ENCODE measurements at regions not wholly inside any gene's neighbourhood (a gene's known extent, or its start where the extent isn't known, plus 50 kb on each side); places are given as distances from the start of the nearest gene placed in this dataset.

DNA sequence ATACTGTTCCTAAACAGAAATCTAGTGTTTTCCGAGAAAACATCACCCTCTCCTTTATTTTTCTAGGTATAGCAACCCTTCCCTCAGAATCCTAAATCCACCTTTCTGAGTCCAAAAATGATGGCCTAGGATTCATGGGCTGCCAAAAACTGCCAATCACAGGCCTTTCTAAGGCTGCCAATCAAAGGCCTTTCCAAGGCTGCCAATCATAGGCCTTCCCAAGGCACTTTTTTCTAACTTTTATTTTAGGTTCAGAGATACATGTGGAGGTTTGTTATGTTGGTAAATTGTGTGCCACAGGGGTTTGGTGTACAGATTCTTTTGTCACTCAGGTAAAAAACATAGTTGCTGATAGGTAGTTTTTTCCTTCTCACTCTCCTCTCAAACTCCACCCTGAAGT is 673.7 kb downstream of the FAT4 start (continued):
- TF ChIP-seq, protein P1, sequence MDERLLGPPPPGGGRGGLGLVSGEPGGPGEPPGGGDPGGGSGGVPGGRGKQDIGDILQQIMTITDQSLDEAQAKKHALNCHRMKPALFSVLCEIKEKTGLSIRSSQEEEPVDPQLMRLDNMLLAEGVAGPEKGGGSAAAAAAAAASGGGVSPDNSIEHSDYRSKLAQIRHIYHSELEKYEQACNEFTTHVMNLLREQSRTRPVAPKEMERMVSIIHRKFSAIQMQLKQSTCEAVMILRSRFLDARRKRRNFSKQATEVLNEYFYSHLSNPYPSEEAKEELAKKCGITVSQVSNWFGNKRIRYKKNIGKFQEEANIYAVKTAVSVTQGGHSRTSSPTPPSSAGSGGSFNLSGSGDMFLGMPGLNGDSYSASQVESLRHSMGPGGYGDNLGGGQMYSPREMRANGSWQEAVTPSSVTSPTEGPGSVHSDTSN (CRISPR knock-in tag; IDR thresholded peaks at IDR 0.05), result no peak
- TF ChIP-seq EP300 (IDR thresholded peaks at IDR 0.05; ENCODE audit: low read depth in 2 of 2, low read length in 2 of 2), result no peak
- TF ChIP-seq EP300 (CRISPR knock-in tag; IDR thresholded peaks at IDR 0.05; ENCODE audit: borderline replicate concordance), result no peak
- TF ChIP-seq PAX8 (CRISPR knock-in tag; IDR thresholded peaks at IDR 0.05; ENCODE audit: borderline replicate concordance), result no peak
- TF ChIP-seq EZH2 (conservative IDR thresholded peaks at IDR 0.05; ENCODE audit: low read depth, low read length), result no peak
- TF ChIP-seq ATF1 (CRISPR knock-in tag; IDR thresholded peaks at IDR 0.05), result no peak
- TF ChIP-seq MEF2D (CRISPR knock-in tag; IDR thresholded peaks at IDR 0.05), result no peak
- no peak for TF ChIP-seq ZMAT3 (CRISPR knock-in tag; conservative IDR thresholded peaks at IDR 0.05)
- no peak for TF ChIP-seq RBM39 (IDR thresholded peaks at IDR 0.05; ENCODE audit: low read depth, low read length, poor library complexity, severe bottlenecking)
- TF ChIP-seq TCF7L2 (IDR thresholded peaks at IDR 0.05; ENCODE audit: low read depth, low read length), result no peak

DNA sequence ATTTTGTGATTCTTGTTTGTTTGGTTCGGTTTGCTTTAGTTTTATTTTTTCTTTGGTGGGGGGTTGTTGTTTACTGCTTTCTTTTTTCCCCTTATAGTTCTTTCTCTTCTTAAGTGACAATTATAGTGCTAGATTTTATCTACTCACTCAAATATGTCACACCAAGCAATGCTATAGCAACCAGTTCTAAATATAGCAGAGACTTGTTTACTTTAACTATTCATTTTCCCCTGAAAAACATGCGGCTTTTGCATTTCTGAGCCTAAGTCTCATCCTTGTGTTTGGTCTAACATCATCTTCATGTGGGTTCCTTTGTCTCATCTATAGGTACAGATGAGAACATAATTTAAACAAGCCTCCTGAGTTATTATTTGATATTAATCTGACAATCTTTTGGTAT is 676.6 kb downstream of the FAT4 start:
- Histone ChIP-seq H3K36me3 (replicated peaks in 1 of 2; ENCODE audit: control insufficient read depth in 1 of 2, insufficient read depth in 2 of 2, low read length in 2 of 2) (no peaks in the 10 kb centered on the region), H3K27me3 (ENCODE audit: control insufficient read depth in 1 of 2, insufficient read depth in 2 of 2, low read length in 2 of 2) (no peaks in the 10 kb centered on the region), H3K9me3 (ENCODE audit: low read length) (no peaks in the 10 kb centered on the region), H3K4me2 (ENCODE audit: low read depth, low read length) (no peak overlapping the region), H2AFZ (ENCODE audit: low read length) (no peak overlapping the region), H4K20me1 (ENCODE audit: insufficient read depth, low read length) (no peaks in the 10 kb centered on the region), H3K79me2 (ENCODE audit: insufficient read depth, low read length) (no peaks in the 10 kb centered on the region), H3K4me1 (ENCODE audit: insufficient read depth, low read length) (no peaks in the 10 kb centered on the region), H3K27ac (ENCODE audit: extremely low read length, insufficient read depth, low read length) (no peak overlapping the region), H3K4me3 (replicated peaks in 1 of 3; ENCODE audit: insufficient read depth in 1 of 3, low read depth in 2 of 3, low read length in 3 of 3) (no peak overlapping the region), H3K9ac (ENCODE audit: insufficient read depth, low read depth, low read length) (no peak overlapping the region)
- in situ Hi-C loops (cut with HindIII; ENCODE audit: extremely low pct_ligation_motif_present, low pct_unique_long_range_greater_than_20kb) (no loop called here), intact Hi-C loops (cut with micrococcal nuclease; ENCODE audit: unreplicated experiment) (no loop called here)
- TF ChIP-seq STAG1 (CRISPR knock-in tag; IDR thresholded peaks at IDR 0.05) (no peak), ZNF138 (CRISPR knock-in tag; IDR thresholded peaks at IDR 0.05; ENCODE audit: low read depth) (no peak), SMAD1 (CRISPR knock-in tag; IDR thresholded peaks at IDR 0.05; ENCODE audit: borderline replicate concordance, low read depth) (no peak), CCAR2 (optimal IDR thresholded peaks at IDR 0.05; ENCODE audit: low read depth, low read length) (no peak), GZF1 (CRISPR knock-in tag; IDR thresholded peaks at IDR 0.05) (no peak), ZNF207 (IDR thresholded peaks at IDR 0.05; ENCODE audit: borderline replicate concordance) (no peak)
- no TSS peak for BruUV-seq (replicated peaks)
- POLR2A ChIA-PET, result no interaction called here
- no peak for ATAC-seq
- FAIRE-seq, result no peak
- CTCF ChIA-PET (ENCODE audit: low intra/inter-chr PET ratio, low total read pairs), result no interaction called here
- 3% methylated on average over 2 of the region's 2 CpGs for WGBS (ENCODE audit: low lambda C conversion rate)
- DNase-seq (ENCODE audit: low spot score), result no peak
